ENCODE measurements at regions not wholly inside any gene's neighbourhood (a gene's known extent, or its start where the extent isn't known, plus 50 kb on each side); places are given as distances from the start of the nearest gene placed in this dataset.

GRCh38 chr5:9721161-9721560 is 91.0 kb upstream of the TAS2R1 start:
- TF ChIP-seq, protein P1, sequence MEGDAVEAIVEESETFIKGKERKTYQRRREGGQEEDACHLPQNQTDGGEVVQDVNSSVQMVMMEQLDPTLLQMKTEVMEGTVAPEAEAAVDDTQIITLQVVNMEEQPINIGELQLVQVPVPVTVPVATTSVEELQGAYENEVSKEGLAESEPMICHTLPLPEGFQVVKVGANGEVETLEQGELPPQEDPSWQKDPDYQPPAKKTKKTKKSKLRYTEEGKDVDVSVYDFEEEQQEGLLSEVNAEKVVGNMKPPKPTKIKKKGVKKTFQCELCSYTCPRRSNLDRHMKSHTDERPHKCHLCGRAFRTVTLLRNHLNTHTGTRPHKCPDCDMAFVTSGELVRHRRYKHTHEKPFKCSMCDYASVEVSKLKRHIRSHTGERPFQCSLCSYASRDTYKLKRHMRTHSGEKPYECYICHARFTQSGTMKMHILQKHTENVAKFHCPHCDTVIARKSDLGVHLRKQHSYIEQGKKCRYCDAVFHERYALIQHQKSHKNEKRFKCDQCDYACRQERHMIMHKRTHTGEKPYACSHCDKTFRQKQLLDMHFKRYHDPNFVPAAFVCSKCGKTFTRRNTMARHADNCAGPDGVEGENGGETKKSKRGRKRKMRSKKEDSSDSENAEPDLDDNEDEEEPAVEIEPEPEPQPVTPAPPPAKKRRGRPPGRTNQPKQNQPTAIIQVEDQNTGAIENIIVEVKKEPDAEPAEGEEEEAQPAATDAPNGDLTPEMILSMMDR (IDR thresholded peaks at IDR 0.05): no peak
- no peak for TF ChIP-seq POLR2A (IDR thresholded peaks at IDR 0.05)

All from right lobe of liver (tissue), 4 donors.